Sigmoid colon (tissue), 6 donors: ENCODE measurements at regions not wholly inside any gene's neighbourhood (a gene's known extent, or its start where the extent isn't known, plus 50 kb on each side); places are given as distances from the start of the nearest gene placed in this dataset.

Experiments
- DNase-seq: peaks from one replicate; pipeline ENCODE4 v3.0.0-alpha.2; 2019
- H3K27ac ChIP-seq, 4 donors: fragments of 200-600 bp; sonication (generic); one replicate each; pipeline ENCODE4 v1.5.1; 2016 to 2019; ENCODE audit warnings: mild to moderate bottlenecking in 1 of 4
- H3K27me3 ChIP-seq, 3 donors: fragments of 200-600 bp; sonication (generic); one replicate each; pipeline ENCODE4 v1.5.1; 2019; ENCODE audit warnings: mild to moderate bottlenecking in 1 of 3
- H3K36me3 ChIP-seq, 4 donors: fragments of 200-600 bp; sonication (generic); one replicate each; pipeline ENCODE4 v1.5.1; 2016 to 2019
- H3K4me1 ChIP-seq, 4 donors: fragments of 200-600 bp; sonication (generic); one replicate each; pipeline ENCODE4 v1.5.1; 2017 to 2019
- H3K4me3 ChIP-seq, 4 donors: fragments of 200-600 bp; sonication (generic); one replicate each; pipeline ENCODE4 v1.5.1; 2017 to 2019; ENCODE audit warnings: mild to moderate bottlenecking in 2 of 4, moderate library complexity in 1 of 4
- H3K9me3 ChIP-seq, 4 donors: fragments of 200-600 bp in 3 of 4; sonication (generic) in 3 of 4; one replicate each; pipeline versions ENCODE4 v1.5.1 to v1.6.1; 2013 to 2019
- EP300 ChIP-seq, 4 donors: sonication (generic); formaldehyde crosslinking; IDR thresholded peaks; one replicate each; pipeline ENCODE4 v1.6.1; 2017; ENCODE audit warnings: antibody characterized with exemption in 4 of 4
- POLR2A ChIP-seq, 2 donors: fragments of 450-650 bp; IDR thresholded peaks; one replicate each; pipeline ENCODE4 v1.6.1; 2016; ENCODE audit warnings: antibody characterized with exemption in 2 of 2, mild to moderate bottlenecking in 2 of 2, moderate library complexity in 2 of 2
- POLR2AphosphoS5 ChIP-seq, 4 donors: sonication (generic); formaldehyde crosslinking; IDR thresholded peaks; one replicate each; pipeline ENCODE4 v1.6.1; 2017; ENCODE audit warnings: antibody characterized with exemption in 4 of 4
- WGBS, 2 donors: extraction: QIAGEN DNeasy Blood & Tissue Kit; methylation state at CpG; one replicate each; pipeline ENCODE4 v1.1.7; 2013; 5-methylcytosine and 5-hydroxymethylcytosine counted together
- intact Hi-C: fragments of 100-400 bp; cut with DNase I; formaldehyde crosslinking; loops from one replicate; pipeline ENCODE4 v1.15.1; 2023
- TF ChIP-seq, protein P1 (sequence below), 4 experiments: fragments of 450-650 bp in 3 of 4; fragments of 200-600 bp in 1 of 4; IDR thresholded peaks; one replicate each; pipeline ENCODE4 v1.5.1; 2016 to 2019; ENCODE audit warnings: antibody characterized with exemption in 4 of 4, mild to moderate bottlenecking in 3 of 4, moderate library complexity in 2 of 4
- donor health status: healthy with polysubstance abuse.
- donor health status: healthy.

DNA sequence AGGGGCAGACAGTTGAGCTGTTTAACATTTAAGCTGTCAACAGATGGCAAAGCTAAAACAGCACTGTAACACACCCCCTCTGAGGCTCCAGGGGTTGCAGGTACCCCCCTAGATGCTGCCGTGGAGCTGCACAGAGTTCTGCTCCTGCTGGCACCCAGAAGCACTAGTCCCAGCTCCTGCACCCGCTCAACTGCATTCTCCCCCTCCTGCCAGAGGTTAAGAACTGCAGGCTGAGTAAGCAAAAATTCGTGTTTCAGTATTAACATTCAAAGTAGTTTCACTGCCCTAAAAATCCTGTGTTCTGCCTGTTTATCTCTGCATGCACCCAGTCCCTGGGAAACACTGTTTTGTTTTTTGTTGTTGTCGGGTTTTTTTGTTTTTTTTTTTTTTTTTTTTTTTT lies 790.8 kb upstream of the KCND2 start:
- Histone ChIP-seq H3K27ac (no peak overlapping the region), H3K9me3 (peaks cover 0 to 3% (median 0%) of the 10 kb centered on the region in 4 donors), H3K4me3 (no peak overlapping the region), H3K27me3 (no peaks in the 10 kb centered on the region), H3K4me1 (no peaks in the 10 kb centered on the region), H3K36me3 (no peaks in the 10 kb centered on the region)
- TF ChIP-seq POLR2AphosphoS5 (IDR thresholded peaks at IDR 0.05): no peak
- TF ChIP-seq, protein P1, sequence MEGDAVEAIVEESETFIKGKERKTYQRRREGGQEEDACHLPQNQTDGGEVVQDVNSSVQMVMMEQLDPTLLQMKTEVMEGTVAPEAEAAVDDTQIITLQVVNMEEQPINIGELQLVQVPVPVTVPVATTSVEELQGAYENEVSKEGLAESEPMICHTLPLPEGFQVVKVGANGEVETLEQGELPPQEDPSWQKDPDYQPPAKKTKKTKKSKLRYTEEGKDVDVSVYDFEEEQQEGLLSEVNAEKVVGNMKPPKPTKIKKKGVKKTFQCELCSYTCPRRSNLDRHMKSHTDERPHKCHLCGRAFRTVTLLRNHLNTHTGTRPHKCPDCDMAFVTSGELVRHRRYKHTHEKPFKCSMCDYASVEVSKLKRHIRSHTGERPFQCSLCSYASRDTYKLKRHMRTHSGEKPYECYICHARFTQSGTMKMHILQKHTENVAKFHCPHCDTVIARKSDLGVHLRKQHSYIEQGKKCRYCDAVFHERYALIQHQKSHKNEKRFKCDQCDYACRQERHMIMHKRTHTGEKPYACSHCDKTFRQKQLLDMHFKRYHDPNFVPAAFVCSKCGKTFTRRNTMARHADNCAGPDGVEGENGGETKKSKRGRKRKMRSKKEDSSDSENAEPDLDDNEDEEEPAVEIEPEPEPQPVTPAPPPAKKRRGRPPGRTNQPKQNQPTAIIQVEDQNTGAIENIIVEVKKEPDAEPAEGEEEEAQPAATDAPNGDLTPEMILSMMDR (IDR thresholded peaks at IDR 0.05): no peak
- TF ChIP-seq POLR2A (IDR thresholded peaks at IDR 0.05): no peak
- WGBS, 2 donors: 19 to 23% methylated on average over 4 of the region's 4 CpGs
- intact Hi-C loops: no loop called here
- DNase-seq: no peak

DNA sequence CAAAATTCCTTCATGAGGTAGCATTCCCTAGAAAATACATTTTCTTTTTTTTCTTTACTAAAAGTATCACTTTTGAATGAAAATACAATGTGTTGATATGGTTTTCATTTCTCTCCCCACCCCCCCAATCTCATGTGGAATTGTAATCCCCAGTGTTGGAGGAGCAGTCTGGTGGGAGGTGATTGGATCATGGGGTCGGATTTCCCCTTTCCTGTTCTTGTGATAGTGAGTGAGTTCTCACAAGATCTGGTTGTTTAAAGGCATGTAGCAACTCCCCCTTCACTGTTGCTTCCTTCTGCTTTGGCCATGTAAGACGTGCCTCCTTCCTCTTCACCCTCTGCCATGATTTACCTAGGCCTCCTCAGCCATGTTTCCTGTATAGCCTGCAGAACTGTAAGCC lies 790.3 kb upstream of the KCND2 start:
- Histone ChIP-seq H3K9me3 (peaks cover 0 to 3% (median 0%) of the 10 kb centered on the region in 4 donors), H3K36me3 (no peaks in the 10 kb centered on the region), H3K4me1 (no peaks in the 10 kb centered on the region), H3K27me3 (no peaks in the 10 kb centered on the region), H3K4me3 (no peak overlapping the region), H3K27ac (no peak overlapping the region)
- 29 to 49% methylated on average over 2 of the region's 2 CpGs for WGBS, 2 donors
- intact Hi-C loops: no loop called here
- TF ChIP-seq POLR2A (IDR thresholded peaks at IDR 0.05) (no peak), EP300 (IDR thresholded peaks at IDR 0.05) (no peak), POLR2AphosphoS5 (IDR thresholded peaks at IDR 0.05) (no peak)
- TF ChIP-seq, protein P1 (IDR thresholded peaks at IDR 0.05): no peak
- DNase-seq: no peak

DNA sequence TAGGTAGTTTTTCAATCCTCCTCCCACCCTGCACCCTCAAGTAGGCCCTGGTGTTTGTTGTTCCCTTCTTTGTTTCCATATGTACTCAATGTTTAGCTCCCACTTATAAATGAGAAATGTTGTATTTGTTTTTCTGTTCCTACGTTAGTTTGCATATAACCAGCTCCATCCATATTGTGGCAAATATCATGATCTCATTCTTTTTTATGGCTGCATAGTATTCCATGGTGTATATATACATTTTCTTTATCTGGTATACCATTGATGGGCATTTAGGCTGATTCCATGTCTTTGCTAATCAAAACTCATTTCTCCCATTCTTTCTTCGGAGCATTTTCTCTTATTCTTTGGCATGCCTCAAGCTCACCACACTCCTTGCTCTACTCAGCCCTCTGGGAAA lies 789.6 kb upstream of the KCND2 start:
- WGBS, 2 donors: 94% methylated on average over 2 of the region's 2 CpGs
- intact Hi-C loops: no loop called here
- Histone ChIP-seq H3K27ac (no peak overlapping the region), H3K27me3 (no peaks in the 10 kb centered on the region), H3K4me3 (no peak overlapping the region), H3K4me1 (no peaks in the 10 kb centered on the region), H3K9me3 (peaks cover 0 to 3% (median 0%) of the 10 kb centered on the region in 4 donors), H3K36me3 (no peaks in the 10 kb centered on the region)
- DNase-seq: no peak
- no peak for TF ChIP-seq POLR2A (IDR thresholded peaks at IDR 0.05)
- TF ChIP-seq EP300 (IDR thresholded peaks at IDR 0.05): no peak
- TF ChIP-seq POLR2AphosphoS5 (IDR thresholded peaks at IDR 0.05): no peak
- TF ChIP-seq, protein P1 (IDR thresholded peaks at IDR 0.05): no peak

DNA sequence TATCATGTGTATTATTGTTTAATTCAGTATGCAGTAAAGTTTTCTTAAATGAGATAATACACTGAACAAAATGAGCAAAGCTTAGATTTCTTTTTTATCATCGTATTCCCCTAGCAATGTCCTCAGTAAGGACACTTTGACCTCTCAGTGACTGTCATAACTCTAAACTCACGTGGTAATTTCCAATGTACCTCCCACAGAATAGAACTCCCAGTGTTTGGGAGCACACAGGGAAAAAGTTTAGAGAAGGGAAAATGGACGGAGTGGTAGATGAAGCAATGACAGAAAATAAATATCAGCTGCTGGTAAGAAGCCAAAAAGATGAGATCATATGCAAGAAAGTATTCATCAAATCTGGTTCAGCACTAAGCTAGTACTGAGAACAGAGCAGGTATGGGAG lies 758.6 kb upstream of the KCND2 start:
- Histone ChIP-seq H3K36me3 (no peaks in the 10 kb centered on the region), H3K9me3 (no peaks in the 10 kb centered on the region), H3K27ac (no peak overlapping the region), H3K4me1 (no peaks in the 10 kb centered on the region), H3K27me3 (no peaks in the 10 kb centered on the region), H3K4me3 (no peak overlapping the region)
- WGBS, 2 donors: 50 to 65% methylated on average over 3 of the region's 3 CpGs
- no peak for TF ChIP-seq POLR2A (IDR thresholded peaks at IDR 0.05)
- TF ChIP-seq EP300 (IDR thresholded peaks at IDR 0.05): no peak
- TF ChIP-seq, protein P1 (IDR thresholded peaks at IDR 0.05): no peak
- no peak for TF ChIP-seq POLR2AphosphoS5 (IDR thresholded peaks at IDR 0.05)
- intact Hi-C loops: no loop called here
- no peak for DNase-seq

DNA sequence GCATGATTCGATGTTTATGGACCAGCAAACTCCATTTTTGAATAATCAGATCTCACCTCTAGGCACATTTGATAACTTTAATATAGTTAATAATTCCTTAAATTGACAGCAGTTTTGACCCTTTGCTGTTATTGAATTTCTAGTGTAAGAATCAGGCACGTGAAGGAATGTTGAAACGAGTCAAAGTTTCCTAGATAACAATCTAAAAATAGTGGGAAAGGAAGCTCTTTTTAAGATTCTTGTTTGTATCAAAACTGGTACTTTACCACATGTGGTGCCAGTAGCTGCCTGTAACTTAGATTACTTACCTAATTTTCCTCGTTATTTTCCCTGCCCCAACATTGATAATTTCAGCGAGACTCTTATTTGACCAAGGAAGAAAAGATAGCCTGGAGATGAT lies 757.8 kb upstream of the KCND2 start:
- intact Hi-C loops: no loop called here
- Histone ChIP-seq H3K4me3 (no peak overlapping the region), H3K36me3 (no peaks in the 10 kb centered on the region), H3K27me3 (no peaks in the 10 kb centered on the region), H3K9me3 (no peaks in the 10 kb centered on the region), H3K27ac (no peak overlapping the region), H3K4me1 (no peaks in the 10 kb centered on the region)
- TF ChIP-seq, protein P1 (IDR thresholded peaks at IDR 0.05): no peak
- TF ChIP-seq EP300 (IDR thresholded peaks at IDR 0.05) (no peak), POLR2A (IDR thresholded peaks at IDR 0.05) (no peak), POLR2AphosphoS5 (IDR thresholded peaks at IDR 0.05) (no peak)
- no peak for DNase-seq
- 59 to 67% methylated on average over 5 of the region's 5 CpGs for WGBS, 2 donors
